ENCODE measurements at regions not wholly inside any gene's neighbourhood (a gene's known extent, or its start where the extent isn't known, plus 50 kb on each side); places are given as distances from the start of the nearest gene placed in this dataset.

DNA sequence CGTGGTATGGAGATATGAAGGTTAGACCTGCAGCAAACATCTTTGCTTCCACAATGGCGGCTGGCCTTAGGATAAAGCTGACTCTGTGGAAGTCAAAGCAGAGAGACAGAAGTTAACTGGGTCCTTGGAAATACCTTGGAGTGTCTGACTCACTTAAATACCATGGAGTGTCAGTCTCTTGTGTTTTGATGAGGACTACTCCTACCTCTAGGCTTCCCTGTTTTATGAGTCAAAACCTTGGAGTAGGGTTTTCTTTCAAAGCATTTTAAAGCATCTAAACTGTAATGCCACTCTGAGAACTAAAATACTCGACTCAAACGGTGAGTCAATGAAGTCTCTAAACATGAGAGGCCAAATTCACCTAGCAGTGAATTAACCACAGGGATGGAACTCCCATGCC is 329.1 kb downstream of the SAMD5 start:
- TF ChIP-seq, protein P1, sequence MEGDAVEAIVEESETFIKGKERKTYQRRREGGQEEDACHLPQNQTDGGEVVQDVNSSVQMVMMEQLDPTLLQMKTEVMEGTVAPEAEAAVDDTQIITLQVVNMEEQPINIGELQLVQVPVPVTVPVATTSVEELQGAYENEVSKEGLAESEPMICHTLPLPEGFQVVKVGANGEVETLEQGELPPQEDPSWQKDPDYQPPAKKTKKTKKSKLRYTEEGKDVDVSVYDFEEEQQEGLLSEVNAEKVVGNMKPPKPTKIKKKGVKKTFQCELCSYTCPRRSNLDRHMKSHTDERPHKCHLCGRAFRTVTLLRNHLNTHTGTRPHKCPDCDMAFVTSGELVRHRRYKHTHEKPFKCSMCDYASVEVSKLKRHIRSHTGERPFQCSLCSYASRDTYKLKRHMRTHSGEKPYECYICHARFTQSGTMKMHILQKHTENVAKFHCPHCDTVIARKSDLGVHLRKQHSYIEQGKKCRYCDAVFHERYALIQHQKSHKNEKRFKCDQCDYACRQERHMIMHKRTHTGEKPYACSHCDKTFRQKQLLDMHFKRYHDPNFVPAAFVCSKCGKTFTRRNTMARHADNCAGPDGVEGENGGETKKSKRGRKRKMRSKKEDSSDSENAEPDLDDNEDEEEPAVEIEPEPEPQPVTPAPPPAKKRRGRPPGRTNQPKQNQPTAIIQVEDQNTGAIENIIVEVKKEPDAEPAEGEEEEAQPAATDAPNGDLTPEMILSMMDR (IDR thresholded peaks at IDR 0.05) = no peak
- TF ChIP-seq POLR2A (IDR thresholded peaks at IDR 0.05) = no peak

Measured in body of pancreas (tissue), 4 donors.